ENCODE measurements at regions not wholly inside any gene's neighbourhood (a gene's known extent, or its start where the extent isn't known, plus 50 kb on each side); places are given as distances from the start of the nearest gene placed in this dataset.
"Not testable (repeated sequence)": the region's sequence is repeated elsewhere in the genome, so short reads cannot be mapped to it uniquely, and the experiment has no call there.

GRCh38 chr3:18593231-18593630 is 168.1 kb upstream of the SATB1 start:
- no peak for DNase-seq

- no peak for DNase-seq
Measured at GRCh38 chr3:18591120-18591519, 166.0 kb upstream of the SATB1 start.

- DNase-seq: no peak
Measured at GRCh38 chr3:18586076-18586475, 160.9 kb upstream of the SATB1 start.

- DNase-seq: no peak
Measured at GRCh38 chr3:18585004-18585968, 160.1 kb upstream of the SATB1 start.

GRCh38 chr3:18580268-18580667 is 155.1 kb upstream of the SATB1 start:
- DNase-seq: no peak

GRCh38 chr3:18579661-18580060 is 154.5 kb upstream of the SATB1 start:
- DNase-seq: no peak

- DNase-seq: no peak
Measured at GRCh38 chr3:18575573-18575972, 150.4 kb upstream of the SATB1 start.

- DNase-seq: no peak
Measured at GRCh38 chr3:18572809-18573208, 147.7 kb upstream of the SATB1 start.

GRCh38 chr3:18567293-18567692 is 142.2 kb upstream of the SATB1 start:
- DNase-seq: no peak

GRCh38 chr3:18562364-18563154 is 137.4 kb upstream of the SATB1 start:
- no peak for DNase-seq

GRCh38 chr3:18559331-18559842 is 134.2 kb upstream of the SATB1 start:
- DNase-seq: no peak

- DNase-seq: no peak
Measured at GRCh38 chr3:18558507-18558906, 133.4 kb upstream of the SATB1 start.

GRCh38 chr3:18557216-18557615 is 132.1 kb upstream of the SATB1 start:
- DNase-seq: no peak

GRCh38 chr3:18556503-18557135 is 131.5 kb upstream of the SATB1 start:
- DNase-seq: no peak

GRCh38 chr3:18556001-18556408 is 130.9 kb upstream of the SATB1 start:
- DNase-seq: no peak

GRCh38 chr3:18552579-18553105 is 127.5 kb upstream of the SATB1 start:
- DNase-seq: not testable (repeated sequence)

- DNase-seq: no peak
Measured at GRCh38 chr3:18546632-18547031, 121.5 kb upstream of the SATB1 start.

GRCh38 chr3:18544146-18544545 is 119.0 kb upstream of the SATB1 start:
- DNase-seq: no peak

- DNase-seq: no peak
Measured at GRCh38 chr3:18538463-18539230, 113.5 kb upstream of the SATB1 start.

GRCh38 chr3:18533039-18533438 is 107.9 kb upstream of the SATB1 start:
- DNase-seq: no peak

- no peak for DNase-seq
Measured at GRCh38 chr3:18531662-18532061, 106.5 kb upstream of the SATB1 start.

- no peak for DNase-seq
Measured at GRCh38 chr3:18529631-18530030, 104.5 kb upstream of the SATB1 start.

Measured in NCI-H1417 treated with DMSO at 0.1 percent for 48 hours (cell line).